DND-41 (cell line): ENCODE measurements at regions not wholly inside any gene's neighbourhood (a gene's known extent, or its start where the extent isn't known, plus 50 kb on each side); places are given as distances from the start of the nearest gene placed in this dataset.

Experiments
- ATAC-seq: fragments of 200-7000 bp; cut with Tn5 transposase; 3 replicates; pipeline ENCODE4 v1.9.1; 2021; ENCODE audit warnings: low read depth; ENCODE audit not compliant: insufficient read depth
- DNase-seq: peaks from one replicate; pipeline ENCODE4 v3.0.0-alpha.2; 2020
- H2AFZ ChIP-seq: 2 replicates; pipeline ENCODE4 v1.6.0; 2012; ENCODE audit warnings: low read depth, low read length
- H3K27ac ChIP-seq: 2 replicates; pipeline ENCODE4 v1.5.1; 2012; ENCODE audit warnings: low read length, inconsistent platforms
- H3K27me3 ChIP-seq: fragments of 200-600 bp; sonication (generic); 2 replicates; pipeline ENCODE4 v1.6.0; 2012; ENCODE audit warnings: low read length, mild to moderate bottlenecking, inconsistent platforms; ENCODE audit not compliant: insufficient read depth, poor library complexity
- H3K36me3 ChIP-seq: 2 replicates; pipeline ENCODE4 v1.5.1; 2012; ENCODE audit warnings: low read length, inconsistent platforms; ENCODE audit not compliant: insufficient read depth
- H3K4me1 ChIP-seq: 2 replicates; pipeline ENCODE4 v1.5.1; 2012; ENCODE audit warnings: mild to moderate bottlenecking, low read length; ENCODE audit not compliant: insufficient read depth
- H3K4me2 ChIP-seq: 2 replicates; pipeline ENCODE4 v1.6.0; 2012; ENCODE audit warnings: mild to moderate bottlenecking, moderate library complexity, low read length, inconsistent platforms; ENCODE audit not compliant: insufficient read depth
- H3K4me3 ChIP-seq, 2 experiments: fragments of 200-600 bp in 1 of 2; shearing (Covaris generic) in 1 of 2; 2 replicates each; pipeline ENCODE4 v1.5.1; 2012 to 2016; ENCODE audit warnings: inconsistent platforms in 2 of 2, low read length in 2 of 2, mild to moderate bottlenecking in 2 of 2, low read depth in 1 of 2, moderate library complexity in 1 of 2
- H3K79me2 ChIP-seq: 2 replicates; pipeline ENCODE4 v1.6.0; 2012; ENCODE audit warnings: low read length, inconsistent platforms; ENCODE audit not compliant: insufficient read depth
- H3K9ac ChIP-seq: 2 replicates; pipeline ENCODE4 v1.6.0; 2012; ENCODE audit warnings: low read depth, mild to moderate bottlenecking, inconsistent platforms, low read length, moderate library complexity
- H3K9me3 ChIP-seq: 2 replicates; pipeline ENCODE4 v1.5.1; 2012; ENCODE audit warnings: low read length, moderate library complexity, mild to moderate bottlenecking, inconsistent platforms; ENCODE audit not compliant: insufficient read depth, severe bottlenecking
- H4K20me1 ChIP-seq: 2 replicates; pipeline ENCODE4 v1.6.0; 2012; ENCODE audit warnings: low read length; ENCODE audit not compliant: insufficient read depth
- EZH2 ChIP-seq: IDR thresholded peaks from 3 replicates; pipeline ENCODE4 v1.6.1; 2012; ENCODE audit warnings: borderline replicate concordance, low read depth, mild to moderate bottlenecking, moderate library complexity, low read length, inconsistent platforms; ENCODE audit not compliant: severe bottlenecking
- TF ChIP-seq, protein P1 (sequence below): IDR thresholded peaks from 2 replicates; pipeline ENCODE4 v1.5.1; 2012; ENCODE audit warnings: borderline replicate concordance, low read length, moderate library complexity, mild to moderate bottlenecking; ENCODE audit not compliant: poor library complexity, severe bottlenecking; ENCODE audit errors: extremely low read depth

DNA sequence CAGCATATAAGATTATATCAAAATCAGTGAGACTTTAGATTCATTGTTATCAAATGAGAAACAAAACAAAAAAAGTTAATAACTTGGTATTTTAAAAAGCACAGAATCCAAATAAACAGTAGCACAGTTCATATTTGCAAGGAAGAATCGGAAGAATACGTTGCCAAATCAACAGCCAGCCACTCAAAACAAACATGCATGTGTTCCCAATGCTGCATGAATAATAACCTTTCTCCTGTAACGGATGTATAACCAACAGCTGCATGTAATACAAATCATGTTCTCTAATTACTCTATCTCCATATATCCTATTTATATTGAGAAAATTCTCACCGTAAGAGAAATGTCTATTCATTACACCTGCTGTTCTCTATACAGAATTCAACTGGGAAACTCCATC is 98.9 kb upstream of the FOXD3 start:
- DNase-seq (no peak), ATAC-seq (no peak)
- Histone ChIP-seq H3K9ac (no peak overlapping the region), H3K36me3 (no peaks in the 10 kb centered on the region), H3K27me3 (no peaks in the 10 kb centered on the region), H3K4me1 (no peaks in the 10 kb centered on the region), H4K20me1 (no peaks in the 10 kb centered on the region), H3K27ac (no peak overlapping the region), H2AFZ (no peak overlapping the region), H3K9me3 (no peaks in the 10 kb centered on the region), H3K79me2 (no peaks in the 10 kb centered on the region), H3K4me2 (no peak overlapping the region), H3K4me3 (no peak overlapping the region)
- no peak for TF ChIP-seq EZH2
- TF ChIP-seq, protein P1, sequence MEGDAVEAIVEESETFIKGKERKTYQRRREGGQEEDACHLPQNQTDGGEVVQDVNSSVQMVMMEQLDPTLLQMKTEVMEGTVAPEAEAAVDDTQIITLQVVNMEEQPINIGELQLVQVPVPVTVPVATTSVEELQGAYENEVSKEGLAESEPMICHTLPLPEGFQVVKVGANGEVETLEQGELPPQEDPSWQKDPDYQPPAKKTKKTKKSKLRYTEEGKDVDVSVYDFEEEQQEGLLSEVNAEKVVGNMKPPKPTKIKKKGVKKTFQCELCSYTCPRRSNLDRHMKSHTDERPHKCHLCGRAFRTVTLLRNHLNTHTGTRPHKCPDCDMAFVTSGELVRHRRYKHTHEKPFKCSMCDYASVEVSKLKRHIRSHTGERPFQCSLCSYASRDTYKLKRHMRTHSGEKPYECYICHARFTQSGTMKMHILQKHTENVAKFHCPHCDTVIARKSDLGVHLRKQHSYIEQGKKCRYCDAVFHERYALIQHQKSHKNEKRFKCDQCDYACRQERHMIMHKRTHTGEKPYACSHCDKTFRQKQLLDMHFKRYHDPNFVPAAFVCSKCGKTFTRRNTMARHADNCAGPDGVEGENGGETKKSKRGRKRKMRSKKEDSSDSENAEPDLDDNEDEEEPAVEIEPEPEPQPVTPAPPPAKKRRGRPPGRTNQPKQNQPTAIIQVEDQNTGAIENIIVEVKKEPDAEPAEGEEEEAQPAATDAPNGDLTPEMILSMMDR, result no peak

DNA sequence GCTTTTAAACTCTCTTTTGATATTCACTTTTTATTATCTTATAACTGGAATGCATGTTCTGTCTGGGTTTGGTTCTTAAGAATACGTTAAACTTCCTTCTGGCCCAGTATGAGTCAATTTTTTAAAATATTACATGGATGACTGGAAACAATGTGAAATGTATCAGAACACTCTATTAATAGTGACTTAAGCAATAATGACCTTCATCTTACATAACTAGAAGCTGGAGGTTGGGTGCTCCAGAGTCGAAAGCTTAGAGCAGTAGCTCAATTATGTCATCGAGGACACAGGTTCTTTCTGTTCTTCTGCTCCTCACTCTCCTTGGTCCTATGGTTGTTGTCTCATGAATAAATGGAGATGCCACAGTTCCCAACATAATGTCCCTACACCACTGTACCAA is 91.6 kb upstream of the FOXD3 start:
- H3K9me3 ChIP-seq, result no peaks in the 10 kb centered on the region
- H4K20me1 ChIP-seq, result no peaks in the 10 kb centered on the region
- H3K27me3 ChIP-seq, result no peaks in the 10 kb centered on the region
- ATAC-seq, result no peak
- H3K4me1 ChIP-seq, result no peaks in the 10 kb centered on the region
- H3K36me3 ChIP-seq, result no peaks in the 10 kb centered on the region
- no peak overlapping the region for H3K4me2 ChIP-seq
- no peak overlapping the region for H3K4me3 ChIP-seq
- TF ChIP-seq, protein P1, result no peak
- no peak for TF ChIP-seq EZH2
- no peaks in the 10 kb centered on the region for H3K79me2 ChIP-seq
- no peak overlapping the region for H3K27ac ChIP-seq
- no peak for DNase-seq
- no peak overlapping the region for H2AFZ ChIP-seq
- H3K9ac ChIP-seq, result no peak overlapping the region

DNA sequence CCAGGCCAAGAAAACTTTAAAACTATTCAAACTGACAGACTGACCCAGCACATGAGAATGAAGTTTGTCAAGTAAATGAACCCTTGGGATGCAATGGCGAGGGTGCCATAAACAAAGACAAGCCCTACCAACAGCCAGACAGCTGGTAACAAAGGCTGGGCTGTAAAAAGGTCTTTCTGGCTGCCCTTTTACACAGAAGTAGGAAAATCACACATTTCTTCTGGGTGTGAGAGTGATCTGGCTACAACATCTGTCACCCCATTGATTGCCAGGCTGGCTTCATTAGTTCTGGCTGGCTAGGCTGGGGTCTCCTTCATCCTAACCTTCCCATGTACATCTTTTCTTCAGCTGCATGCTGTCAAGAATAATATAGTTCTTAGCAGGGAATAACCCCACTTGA is 83.6 kb upstream of the FOXD3 start:
- no peak overlapping the region for H3K4me2 ChIP-seq
- no peaks in the 10 kb centered on the region for H3K36me3 ChIP-seq
- no peak overlapping the region for H3K4me3 ChIP-seq
- H3K79me2 ChIP-seq, result no peaks in the 10 kb centered on the region
- DNase-seq (no peak), ATAC-seq (no peak)
- H3K27me3 ChIP-seq, result no peaks in the 10 kb centered on the region
- H2AFZ ChIP-seq, result no peak overlapping the region
- H3K9ac ChIP-seq, result no peak overlapping the region
- no peaks in the 10 kb centered on the region for H3K4me1 ChIP-seq
- TF ChIP-seq, protein P1, result no peak
- no peak overlapping the region for H3K27ac ChIP-seq
- no peaks in the 10 kb centered on the region for H4K20me1 ChIP-seq
- no peaks in the 10 kb centered on the region for H3K9me3 ChIP-seq

DNA sequence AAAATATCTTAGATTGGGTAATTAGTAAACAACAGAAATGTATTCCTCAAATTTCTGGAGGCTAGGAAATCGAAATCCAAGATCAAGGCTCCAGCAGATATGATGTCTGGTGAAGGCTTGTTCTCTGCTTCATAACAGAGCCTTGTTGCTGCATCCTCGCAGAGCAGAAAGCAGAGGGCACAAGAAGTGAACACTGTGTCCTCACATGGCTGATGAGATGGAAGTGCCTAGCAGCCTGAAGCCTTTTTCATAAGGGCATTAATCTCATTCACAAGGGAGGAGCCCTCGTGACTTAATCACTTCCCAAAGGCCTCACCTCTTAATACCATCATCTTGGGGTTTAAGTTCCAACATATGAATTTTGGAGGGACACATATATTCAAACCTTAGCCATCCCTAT is 77.2 kb upstream of the FOXD3 start:
- ATAC-seq, result no peak
- H3K4me2 ChIP-seq, result no peak overlapping the region
- TF ChIP-seq EZH2, result no peak
- TF ChIP-seq, protein P1, result no peak
- no peaks in the 10 kb centered on the region for H3K4me1 ChIP-seq
- H3K79me2 ChIP-seq, result no peaks in the 10 kb centered on the region
- H4K20me1 ChIP-seq, result no peaks in the 10 kb centered on the region
- H3K36me3 ChIP-seq, result no peaks in the 10 kb centered on the region
- no peak overlapping the region for H3K4me3 ChIP-seq
- no peak overlapping the region for H3K9ac ChIP-seq
- H2AFZ ChIP-seq, result no peak overlapping the region
- no peaks in the 10 kb centered on the region for H3K9me3 ChIP-seq
- no peak for DNase-seq
- H3K27ac ChIP-seq, result no peak overlapping the region
- no peaks in the 10 kb centered on the region for H3K27me3 ChIP-seq
